OCI-LY1 (cell line): ENCODE measurements at regions not wholly inside any gene's neighbourhood (a gene's known extent, or its start where the extent isn't known, plus 50 kb on each side); places are given as distances from the start of the nearest gene placed in this dataset.

ENCODE experiments used
- CTCF ChIP-seq: fragments of 200-600 bp; sonication (generic), shearing (Covaris generic); IDR thresholded peaks from 2 replicates; pipeline ENCODE4 v1.5.1; 2017; ENCODE audit warnings: mild to moderate bottlenecking, antibody characterized with exemption, low read length, moderate library complexity, mixed read lengths
- EZH2 ChIP-seq: fragments of 200-600 bp; sonication (generic), shearing (Covaris generic); IDR thresholded peaks from 2 replicates; pipeline ENCODE4 v1.8.0; 2017; ENCODE audit warnings: borderline replicate concordance, mixed run types, mild to moderate bottlenecking, antibody characterized with exemption, low read length, moderate library complexity, mixed read lengths

DNA sequence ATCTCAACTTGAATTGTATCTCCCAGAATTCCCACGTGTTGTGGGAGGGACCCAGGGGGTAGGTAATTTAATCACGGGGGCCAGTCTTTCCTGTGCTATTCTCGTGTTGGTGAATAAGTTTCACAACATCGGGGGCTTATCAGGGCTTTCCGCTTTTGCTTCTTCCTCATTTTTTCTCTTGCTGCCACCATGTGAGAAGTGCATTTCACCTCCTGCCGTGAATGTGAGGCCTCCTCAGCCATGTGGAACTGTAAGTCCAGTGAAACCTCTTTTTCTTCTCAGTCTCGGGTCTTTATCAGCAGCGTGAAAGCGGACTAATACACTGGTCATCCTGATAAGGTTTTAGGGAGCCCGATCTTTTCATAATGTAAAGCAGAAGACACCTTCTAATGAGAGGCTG, 687.0 kb upstream of the FTMT start:
- TF ChIP-seq CTCF (no peak), EZH2 (no peak)
